Spinal cord (tissue), 9 donors: ENCODE measurements at regions not wholly inside any gene's neighbourhood (a gene's known extent, or its start where the extent isn't known, plus 50 kb on each side); places are given as distances from the start of the nearest gene placed in this dataset.
A peak's percentile ranks its signal among the peaks of the same experiment; 100 is the strongest.

Source experiments
- DNase-seq, 6 donors: peaks; one replicate each; pipeline versions ENCODE4 v3.0.0 to v3.0.0-alpha.2; 2013 to 2015; ENCODE audit warnings: low spot score in 6 of 6, low read depth in 4 of 6
- H3K27ac ChIP-seq: one replicate; pipeline ENCODE4 v1.5.1; 2013; ENCODE audit warnings: low read depth, low read length, control low read depth
- H3K27me3 ChIP-seq: one replicate; pipeline ENCODE4 v1.6.1; 2013; ENCODE audit warnings: low read length; ENCODE audit not compliant: control insufficient read depth, insufficient read depth
- H3K36me3 ChIP-seq: one replicate; pipeline ENCODE4 v1.6.1; 2013; ENCODE audit warnings: low read length; ENCODE audit not compliant: control insufficient read depth, insufficient read depth
- H3K4me1 ChIP-seq: one replicate; pipeline ENCODE4 v1.6.1; 2013; ENCODE audit warnings: low read length; ENCODE audit not compliant: control insufficient read depth, insufficient read depth
- H3K4me3 ChIP-seq: one replicate; pipeline ENCODE4 v1.5.1; 2013; ENCODE audit warnings: low read depth, low read length, control low read depth
- H3K9me3 ChIP-seq: one replicate; pipeline ENCODE4 v1.6.1; 2013; ENCODE audit warnings: low read length; ENCODE audit not compliant: control insufficient read depth, insufficient read depth
- WGBS: methylation state at CpG from one replicate; pipeline ENCODE4 v1.1.5; 2013; ENCODE audit warnings: missing lambda C conversion rate; ENCODE audit not compliant: insufficient coverage; 5-methylcytosine and 5-hydroxymethylcytosine counted together
- donor health status: healthy.

- Histone ChIP-seq H3K4me1 (peaks cover 4% of the 10 kb centered on the region), H3K9me3 (no peaks in the 10 kb centered on the region), H3K4me3 (no peak overlapping the region), H3K27ac (no peak overlapping the region), H3K36me3 (no peaks in the 10 kb centered on the region), H3K27me3 (no peaks in the 10 kb centered on the region)
- WGBS = 93% methylated on average over 5 of the region's 5 CpGs
- no peak for DNase-seq
Measured at GRCh38 chr18:24735624-24736231, 275.3 kb downstream of the HRH4 start.

- Histone ChIP-seq H3K36me3 (no peaks in the 10 kb centered on the region), H3K27ac (no peak overlapping the region), H3K27me3 (no peaks in the 10 kb centered on the region), H3K4me3 (no peak overlapping the region), H3K9me3 (peaks cover 1% of the 10 kb centered on the region), H3K4me1 (peaks cover 4% of the 10 kb centered on the region)
- 56% methylated on average over 5 of the region's 8 CpGs for WGBS
- peak in 1 of 6 donors; percentile 88 for DNase-seq
Measured at GRCh38 chr18:24736662-24737330, 276.4 kb downstream of the HRH4 start.

DNA sequence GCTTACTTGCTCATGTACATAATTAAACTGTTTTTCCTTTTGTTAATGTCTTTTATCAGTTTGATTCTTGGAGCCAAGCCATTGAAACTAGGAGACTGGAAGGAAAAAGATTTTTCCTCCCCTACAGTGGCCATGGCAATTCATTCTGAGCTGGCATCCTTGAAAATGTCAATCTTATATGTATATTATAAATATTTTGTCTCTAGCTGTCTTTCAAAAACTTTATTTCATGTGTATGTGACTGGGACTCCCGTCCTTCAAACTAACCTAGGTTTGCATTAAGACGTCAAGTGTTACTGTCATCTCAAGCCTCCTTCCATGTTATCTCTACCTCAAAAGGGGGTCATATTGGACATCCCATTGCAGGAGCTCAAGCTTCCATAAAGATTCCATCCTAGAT is 280.4 kb downstream of the HRH4 start:
- WGBS = 100% methylated on average over 2 of the region's 2 CpGs
- no peak for DNase-seq
- Histone ChIP-seq H3K36me3 (no peaks in the 10 kb centered on the region), H3K4me3 (no peak overlapping the region), H3K9me3 (peaks cover 1% of the 10 kb centered on the region), H3K27ac (no peak overlapping the region), H3K27me3 (no peaks in the 10 kb centered on the region), H3K4me1 (no peaks in the 10 kb centered on the region)

- no peaks in the 10 kb centered on the region for H3K27me3 ChIP-seq
- no peak overlapping the region for H3K4me3 ChIP-seq
- H3K27ac ChIP-seq = no peak overlapping the region
- no peaks in the 10 kb centered on the region for H3K4me1 ChIP-seq
- peaks cover 1% of the 10 kb centered on the region for H3K9me3 ChIP-seq
- DNase-seq = peak in 1 of 6 donors; percentile 72
- H3K36me3 ChIP-seq = no peaks in the 10 kb centered on the region
- WGBS = 80% methylated on average over 1 of the region's 1 CpG
Measured at GRCh38 chr18:24741321-24741720, 280.9 kb downstream of the HRH4 start.

DNA sequence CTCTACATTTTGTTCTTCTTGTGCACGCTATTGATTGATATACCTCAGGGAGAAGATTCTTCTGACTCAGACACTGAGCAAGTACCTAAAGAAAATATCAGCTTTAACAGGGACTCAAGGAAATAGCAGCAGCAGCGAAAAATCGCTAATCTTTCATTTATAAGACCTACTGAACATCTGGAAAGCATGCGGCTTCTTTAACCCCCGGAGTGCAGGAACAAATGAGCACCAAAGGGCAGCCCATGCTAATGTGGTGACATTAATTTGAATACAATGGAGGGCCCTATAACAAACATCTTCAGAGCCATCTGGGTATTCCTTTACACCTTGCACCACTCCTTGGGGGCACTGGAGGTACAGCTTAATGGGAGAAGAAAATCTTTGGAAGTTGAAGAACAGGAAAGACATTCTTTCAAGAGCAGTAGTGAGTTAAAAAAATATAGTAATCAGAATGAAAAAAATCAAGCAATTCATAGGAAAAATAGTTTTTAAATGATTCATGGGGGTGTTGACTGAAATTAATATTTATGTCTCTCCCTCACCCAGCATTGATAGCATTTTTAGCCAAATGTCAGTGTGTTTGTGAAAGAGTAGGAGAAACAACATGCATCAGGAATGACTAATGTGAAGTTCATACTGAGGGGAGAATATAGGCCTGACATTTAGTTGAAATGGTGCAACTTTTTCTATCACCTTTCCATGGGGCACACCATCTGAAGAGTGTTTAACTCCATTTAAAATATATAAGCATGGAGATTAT is 281.7 kb downstream of the HRH4 start:
- Histone ChIP-seq H3K27ac (no peak overlapping the region), H3K9me3 (peaks cover 1% of the 10 kb centered on the region), H3K27me3 (no peaks in the 10 kb centered on the region), H3K36me3 (no peaks in the 10 kb centered on the region), H3K4me3 (no peak overlapping the region), H3K4me1 (no peaks in the 10 kb centered on the region)
- WGBS = no CpG with 5 or more reads among the region's 5 CpGs
- DNase-seq = peak in 1 of 6 donors; percentile 30

GRCh38 chr18:24754583-24755253 is 294.3 kb downstream of the HRH4 start:
- no peak overlapping the region for H3K27ac ChIP-seq
- H3K36me3 ChIP-seq = no peaks in the 10 kb centered on the region
- no peaks in the 10 kb centered on the region for H3K9me3 ChIP-seq
- H3K4me3 ChIP-seq = no peak overlapping the region
- no peaks in the 10 kb centered on the region for H3K4me1 ChIP-seq
- no peak for DNase-seq
- no peaks in the 10 kb centered on the region for H3K27me3 ChIP-seq
- no CpG with 5 or more reads among the region's 4 CpGs for WGBS

GRCh38 chr18:24756385-24756784 is 295.9 kb downstream of the HRH4 start:
- Histone ChIP-seq H3K36me3 (no peaks in the 10 kb centered on the region), H3K9me3 (peaks cover 1% of the 10 kb centered on the region), H3K4me1 (no peaks in the 10 kb centered on the region), H3K4me3 (no peak overlapping the region), H3K27ac (no peak overlapping the region), H3K27me3 (no peaks in the 10 kb centered on the region)
- DNase-seq = no peak

GRCh38 chr18:24757134-24757533 is 296.7 kb downstream of the HRH4 start:
- no peaks in the 10 kb centered on the region for H3K4me1 ChIP-seq
- no peak for DNase-seq
- no peaks in the 10 kb centered on the region for H3K36me3 ChIP-seq
- peaks cover 1% of the 10 kb centered on the region for H3K9me3 ChIP-seq
- H3K27ac ChIP-seq = no peak overlapping the region
- H3K4me3 ChIP-seq = no peak overlapping the region
- H3K27me3 ChIP-seq = no peaks in the 10 kb centered on the region

DNA sequence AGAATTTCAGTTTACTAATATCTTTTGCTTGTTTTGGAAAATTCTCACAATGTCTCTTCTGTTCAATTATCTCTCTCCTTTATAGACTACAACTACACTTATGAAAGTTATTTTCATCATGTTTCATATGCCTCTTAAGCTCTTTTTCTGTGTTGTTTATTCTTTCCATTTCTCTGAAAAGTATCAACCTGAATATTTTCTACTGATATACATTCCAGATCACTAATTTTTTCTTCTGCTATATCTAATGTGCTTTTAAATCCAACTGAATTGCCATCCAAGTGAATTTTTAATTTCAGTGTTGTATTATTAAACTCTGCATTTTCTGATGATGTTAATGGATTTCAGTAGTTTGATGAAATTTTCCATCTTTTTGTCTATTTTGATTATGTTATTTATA is 301.3 kb downstream of the HRH4 start:
- H3K36me3 ChIP-seq = no peaks in the 10 kb centered on the region
- no peak overlapping the region for H3K4me3 ChIP-seq
- H3K9me3 ChIP-seq = peaks cover 1% of the 10 kb centered on the region
- H3K27me3 ChIP-seq = no peaks in the 10 kb centered on the region
- no peaks in the 10 kb centered on the region for H3K4me1 ChIP-seq
- no peak for DNase-seq
- H3K27ac ChIP-seq = no peak overlapping the region
